Mesendoderm (in vitro differentiated cells): ENCODE measurements at regions not wholly inside any gene's neighbourhood (a gene's known extent, or its start where the extent isn't known, plus 50 kb on each side); places are given as distances from the start of the nearest gene placed in this dataset.

ENCODE experiments used
- DNase-seq: peaks from one replicate; pipeline ENCODE4 v3.0.0; 2013
- H2AK5ac ChIP-seq: 2 replicates; pipeline ENCODE4 v1.6.1; 2013; ENCODE audit warnings: low read length, inconsistent platforms
- H2BK120ac ChIP-seq: 2 replicates; pipeline ENCODE4 v1.6.1; 2013; ENCODE audit warnings: low read depth, mild to moderate bottlenecking, low read length, moderate library complexity, mixed read lengths
- H2BK15ac ChIP-seq: replicated peaks from 2 replicates; pipeline ENCODE4 v1.6.1; 2013; ENCODE audit warnings: low read depth, mild to moderate bottlenecking, moderate library complexity
- H2BK5ac ChIP-seq: 2 replicates; pipeline ENCODE4 v1.6.1; 2013; ENCODE audit warnings: low read length, inconsistent platforms
- H3K18ac ChIP-seq: 2 replicates; pipeline ENCODE4 v1.6.1; 2013; ENCODE audit warnings: mild to moderate bottlenecking, low read length, mixed read lengths
- H3K23ac ChIP-seq: one replicate; pipeline ENCODE4 v1.6.1; 2013; ENCODE audit warnings: low read length
- H3K27ac ChIP-seq: 2 replicates; pipeline ENCODE4 v1.5.1; 2013; ENCODE audit warnings: low read depth, mild to moderate bottlenecking, inconsistent platforms, low read length, moderate library complexity
- H3K27me3 ChIP-seq: 2 replicates; pipeline ENCODE4 v1.6.1; 2013; ENCODE audit warnings: low read length, control low read depth, mild to moderate bottlenecking, inconsistent platforms; ENCODE audit not compliant: insufficient read depth, poor library complexity
- H3K36me3 ChIP-seq: 2 replicates; pipeline ENCODE4 v1.6.1; 2013; ENCODE audit warnings: low read length, inconsistent platforms; ENCODE audit not compliant: control insufficient read depth, insufficient read depth
- H3K4ac ChIP-seq: one replicate; pipeline ENCODE4 v1.6.1; 2013; ENCODE audit warnings: low read depth, mild to moderate bottlenecking, low read length, moderate library complexity
- H3K4me1 ChIP-seq: 2 replicates; pipeline ENCODE4 v1.6.1; 2013; ENCODE audit warnings: low read depth, low read length, inconsistent platforms; ENCODE audit not compliant: control insufficient read depth
- H3K4me2 ChIP-seq: 2 replicates; pipeline ENCODE4 v1.6.1; 2013; ENCODE audit warnings: low read length
- H3K4me3 ChIP-seq: 2 replicates; pipeline ENCODE4 v1.5.1; 2013; ENCODE audit warnings: mild to moderate bottlenecking, low read length
- H3K56ac ChIP-seq: one replicate; pipeline ENCODE4 v1.6.1; 2013; ENCODE audit warnings: low read length
- H3K79me1 ChIP-seq: 2 replicates; pipeline ENCODE4 v1.6.1; 2013; ENCODE audit warnings: low read length, inconsistent platforms
- H3K79me2 ChIP-seq: 2 replicates; pipeline ENCODE4 v1.6.1; 2013; ENCODE audit warnings: mild to moderate bottlenecking, low read length; ENCODE audit not compliant: control insufficient read depth, insufficient read depth
- H3K9ac ChIP-seq: 2 replicates; pipeline ENCODE4 v1.6.1; 2013; ENCODE audit warnings: low read length, inconsistent platforms
- H4K5ac ChIP-seq: one replicate; pipeline ENCODE4 v1.6.1; 2013; ENCODE audit warnings: low read length
- H4K8ac ChIP-seq: one replicate; pipeline ENCODE4 v1.6.1; 2013; ENCODE audit warnings: low read depth, mild to moderate bottlenecking, control low read depth, low read length, moderate library complexity
- WGBS: extraction: QIAGEN DNeasy Blood & Tissue Kit; methylation state at CpG from one replicate; pipeline ENCODE4 v1.1.7; 2013; ENCODE audit warnings: low lambda C conversion rate, missing lambda C conversion rate; ENCODE audit not compliant: insufficient coverage; ENCODE audit errors: extremely low coverage; 5-methylcytosine and 5-hydroxymethylcytosine counted together

DNA sequence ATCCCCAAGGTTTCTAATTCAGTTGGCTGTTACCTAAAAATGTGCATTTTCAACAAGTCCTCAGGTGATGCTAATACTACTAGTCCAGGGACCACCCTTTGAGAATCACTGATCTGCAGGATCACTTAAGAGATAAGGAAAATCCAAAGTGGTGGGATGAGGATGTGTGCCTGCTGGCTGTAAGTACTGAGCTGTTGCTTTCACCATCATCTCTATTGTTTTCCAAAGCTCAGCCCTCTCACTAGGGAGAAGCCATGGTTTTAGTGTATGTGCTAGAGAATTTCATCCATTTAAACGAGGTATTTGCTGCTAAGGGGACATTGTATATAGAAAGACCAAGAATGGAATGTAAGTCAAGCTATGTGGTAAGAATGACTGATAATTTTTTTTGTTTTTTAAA is 202.3 kb downstream of the KIF21A start:
- Histone ChIP-seq H4K8ac (no peak overlapping the region), H3K23ac (no peak overlapping the region), H3K9ac (no peak overlapping the region), H3K4me1 (peaks cover 5% of the 10 kb centered on the region), H3K79me2 (no peaks in the 10 kb centered on the region), H2AK5ac (no peak overlapping the region), H3K4me2 (no peak overlapping the region), H2BK120ac (no peak overlapping the region), H3K27me3 (no peaks in the 10 kb centered on the region), H3K27ac (no peak overlapping the region), H2BK15ac (no peak overlapping the region), H3K79me1 (no peaks in the 10 kb centered on the region), H3K36me3 (no peaks in the 10 kb centered on the region), H4K5ac (no peak overlapping the region), H3K4ac (no peak overlapping the region), H3K18ac (no peak overlapping the region), H3K56ac (no peak overlapping the region), H3K4me3 (no peak overlapping the region), H2BK5ac (no peak overlapping the region)
- no CpG with 5 or more reads among the region's 1 CpG for WGBS
- DNase-seq, result peak; percentile 83

DNA sequence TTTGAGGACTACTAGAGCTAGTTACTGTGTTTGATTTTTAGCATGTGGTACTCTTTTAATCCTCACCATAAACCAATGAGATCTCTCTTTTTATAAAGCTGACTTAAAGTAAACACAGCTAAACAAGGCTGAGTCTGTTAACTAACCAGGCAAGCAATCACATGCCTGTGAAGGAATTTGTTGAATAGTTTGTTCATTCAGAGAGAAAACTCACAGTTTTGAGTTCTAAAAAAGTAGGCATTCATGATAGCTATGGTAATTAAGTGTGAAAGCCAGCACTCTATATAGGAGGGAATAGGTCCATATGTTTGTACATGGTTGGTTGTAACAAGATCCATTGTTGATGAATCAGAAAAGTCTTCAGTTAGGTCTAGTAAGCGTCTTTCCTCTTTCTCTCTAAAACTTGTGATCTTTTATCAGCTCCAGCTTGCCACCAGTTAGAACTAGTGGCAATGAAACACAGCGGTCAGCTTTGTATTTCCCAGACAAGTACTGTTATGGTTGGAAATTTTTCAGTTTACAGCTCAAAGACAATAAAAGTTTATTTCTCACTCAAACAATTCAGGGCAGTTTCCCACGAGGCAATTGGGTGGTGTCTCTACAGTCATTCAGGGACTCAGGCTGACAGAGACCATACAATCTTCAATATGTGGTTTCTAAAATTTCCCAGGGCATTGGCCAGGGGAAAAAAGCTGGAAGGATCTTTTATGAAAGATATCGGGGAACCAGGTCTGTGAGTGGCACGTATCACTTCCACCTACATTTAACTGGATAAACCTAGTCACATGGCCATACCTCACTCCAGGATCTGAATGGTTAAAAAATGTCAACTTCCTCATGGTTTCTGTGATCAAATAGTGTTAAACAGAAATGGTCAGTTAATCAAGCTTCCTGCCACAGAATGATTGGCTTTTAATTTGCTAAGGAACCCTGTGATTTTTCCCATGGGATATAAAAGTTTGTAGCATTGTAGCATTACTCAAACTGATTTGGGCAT is 203.1 kb downstream of the KIF21A start:
- H3K27ac ChIP-seq, result no peak overlapping the region

DNA sequence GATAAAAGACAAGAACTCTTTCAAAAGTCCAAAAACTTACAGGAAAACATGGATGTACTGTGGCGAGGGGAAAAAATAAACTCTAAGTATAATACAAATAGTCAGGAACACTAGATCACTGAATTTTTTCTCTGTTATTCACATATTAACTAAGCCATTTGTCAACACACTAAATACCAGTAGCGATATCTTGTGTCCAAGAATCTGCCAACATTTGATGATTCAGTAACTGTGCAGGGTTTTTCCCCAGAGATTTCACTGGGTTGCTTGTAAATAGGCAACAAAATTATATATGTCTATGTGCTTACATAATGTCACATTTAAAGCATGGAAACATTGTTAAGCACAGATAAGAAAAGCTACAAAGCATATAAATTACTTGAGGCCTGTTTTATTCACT is 205.9 kb downstream of the KIF21A start:
- H3K27ac ChIP-seq, result no peak overlapping the region
- DNase-seq, result no peak
- H4K8ac ChIP-seq, result no peak overlapping the region
- H2BK120ac ChIP-seq, result no peak overlapping the region
- no peaks in the 10 kb centered on the region for H3K79me2 ChIP-seq
- no peak overlapping the region for H2BK5ac ChIP-seq
- H3K4me1 ChIP-seq, result peaks cover 5% of the 10 kb centered on the region
- H3K4ac ChIP-seq, result no peak overlapping the region
- no peaks in the 10 kb centered on the region for H3K27me3 ChIP-seq
- no peak overlapping the region for H3K4me3 ChIP-seq
- H3K23ac ChIP-seq, result no peak overlapping the region
- no peak overlapping the region for H2BK15ac ChIP-seq
- no peak overlapping the region for H3K18ac ChIP-seq
- no peak overlapping the region for H3K56ac ChIP-seq
- no peaks in the 10 kb centered on the region for H3K36me3 ChIP-seq
- H3K4me2 ChIP-seq, result no peak overlapping the region
- no peak overlapping the region for H3K9ac ChIP-seq
- no peak overlapping the region for H2AK5ac ChIP-seq
- WGBS, result no CpG with 5 or more reads among the region's 2 CpGs
- H3K79me1 ChIP-seq, result no peaks in the 10 kb centered on the region
- no peak overlapping the region for H4K5ac ChIP-seq

More for the DNA sequence above, 203.1 kb downstream of the KIF21A start:
- H3K79me1 ChIP-seq, result no peaks in the 10 kb centered on the region
- no peak overlapping the region for H3K23ac ChIP-seq
- no peak overlapping the region for H3K4me2 ChIP-seq
- no peak overlapping the region for H3K56ac ChIP-seq
- H3K4ac ChIP-seq, result no peak overlapping the region
- H4K5ac ChIP-seq, result no peak overlapping the region
- H2BK15ac ChIP-seq, result no peak overlapping the region
- H3K4me1 ChIP-seq, result peaks cover 5% of the 10 kb centered on the region
- H3K79me2 ChIP-seq, result no peaks in the 10 kb centered on the region
- no CpG with 5 or more reads among the region's 5 CpGs for WGBS
- H2AK5ac ChIP-seq, result no peak overlapping the region
- H3K9ac ChIP-seq, result no peak overlapping the region
- no peak overlapping the region for H3K18ac ChIP-seq
- no peak overlapping the region for H3K4me3 ChIP-seq
- H4K8ac ChIP-seq, result no peak overlapping the region
- H3K27me3 ChIP-seq, result no peaks in the 10 kb centered on the region
- H3K36me3 ChIP-seq, result no peaks in the 10 kb centered on the region
- no peak overlapping the region for H2BK120ac ChIP-seq
- H2BK5ac ChIP-seq, result no peak overlapping the region
- peak; percentile 13 for DNase-seq

DNA sequence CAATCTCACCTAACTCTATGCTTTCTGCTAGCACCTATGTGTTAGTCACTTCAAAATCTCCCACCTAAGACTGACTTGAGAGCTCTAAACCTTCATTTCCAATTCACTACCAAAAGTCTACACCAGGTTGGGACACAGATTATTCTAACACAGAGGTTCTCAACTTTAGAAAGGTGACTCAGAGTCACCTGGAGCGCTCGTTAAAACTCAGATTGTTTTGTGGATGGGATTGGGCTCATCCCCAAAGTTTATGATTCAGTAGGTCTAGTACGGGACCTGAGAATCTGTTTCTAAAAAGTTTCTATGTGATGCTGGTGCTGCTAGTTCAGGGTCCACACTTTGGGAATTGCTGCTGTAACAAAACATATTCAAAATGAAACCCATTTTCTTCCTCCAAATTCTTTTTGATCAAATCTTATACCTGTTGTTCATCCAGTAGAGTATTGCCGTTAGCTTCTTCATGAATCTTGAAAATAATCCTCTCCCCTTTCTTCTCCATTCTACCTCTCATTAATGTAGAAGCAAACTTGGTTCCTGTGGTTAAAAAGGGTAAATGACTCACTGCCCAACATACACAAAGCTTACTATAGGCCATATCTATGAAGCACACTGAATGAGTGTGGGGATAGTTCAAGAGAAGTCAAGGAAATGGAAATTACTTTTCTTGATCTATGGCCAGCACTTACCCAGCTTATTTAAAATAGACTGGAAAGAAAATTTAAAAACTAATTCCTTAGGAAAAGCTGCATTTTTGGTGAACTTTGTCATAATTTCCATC is 206.7 kb downstream of the KIF21A start:
- H3K27ac ChIP-seq, result no peak overlapping the region
- no peaks in the 10 kb centered on the region for H3K27me3 ChIP-seq
- no peaks in the 10 kb centered on the region for H3K36me3 ChIP-seq
- no peak overlapping the region for H4K5ac ChIP-seq
- H2AK5ac ChIP-seq, result no peak overlapping the region
- H3K4me1 ChIP-seq, result peaks cover 5% of the 10 kb centered on the region
- no peak for DNase-seq
- no peak overlapping the region for H2BK15ac ChIP-seq
- H3K79me1 ChIP-seq, result no peaks in the 10 kb centered on the region
- no peak overlapping the region for H2BK120ac ChIP-seq
- no peak overlapping the region for H3K4me3 ChIP-seq
- H3K23ac ChIP-seq, result no peak overlapping the region
- no peak overlapping the region for H4K8ac ChIP-seq
- H3K56ac ChIP-seq, result no peak overlapping the region
- no peak overlapping the region for H3K9ac ChIP-seq
- no peak overlapping the region for H3K4me2 ChIP-seq
- no CpG with 5 or more reads among the region's 4 CpGs for WGBS
- no peaks in the 10 kb centered on the region for H3K79me2 ChIP-seq
- H3K18ac ChIP-seq, result no peak overlapping the region
- no peak overlapping the region for H3K4ac ChIP-seq
- H2BK5ac ChIP-seq, result no peak overlapping the region

DNA sequence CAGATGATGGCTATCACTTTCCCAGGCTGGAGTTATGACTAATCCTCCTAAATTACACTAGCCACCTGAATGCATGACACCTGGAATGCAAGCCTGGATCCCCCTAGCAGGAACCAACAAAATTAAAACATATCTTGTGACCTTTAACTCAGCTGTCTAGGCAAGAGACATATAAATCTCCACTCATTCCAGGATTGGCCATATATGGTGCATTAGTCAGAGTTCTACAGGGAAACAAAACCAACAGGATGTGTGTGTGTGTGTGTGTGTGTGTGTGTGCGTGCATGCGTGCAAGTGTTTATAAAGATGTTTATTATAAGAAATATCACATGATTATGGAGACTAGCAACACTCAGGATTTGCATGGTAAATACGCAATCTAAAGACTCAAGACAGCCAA is 212.8 kb downstream of the KIF21A start:
- Histone ChIP-seq H3K79me2 (no peaks in the 10 kb centered on the region), H3K4me2 (no peak overlapping the region), H3K4me1 (no peaks in the 10 kb centered on the region), H4K8ac (no peak overlapping the region), H3K4ac (no peak overlapping the region), H2BK15ac (no peak overlapping the region), H3K4me3 (no peak overlapping the region), H2AK5ac (no peak overlapping the region), H3K79me1 (no peaks in the 10 kb centered on the region), H2BK120ac (no peak overlapping the region), H3K23ac (no peak overlapping the region), H3K9ac (no peak overlapping the region), H3K27ac (no peak overlapping the region), H3K36me3 (no peaks in the 10 kb centered on the region), H3K27me3 (no peaks in the 10 kb centered on the region), H3K56ac (no peak overlapping the region), H3K18ac (no peak overlapping the region), H2BK5ac (no peak overlapping the region), H4K5ac (no peak overlapping the region)
- WGBS, result no CpG with 5 or more reads among the region's 3 CpGs
- DNase-seq, result no peak
